A549 (cell line): ENCODE measurements at regions not wholly inside any gene's neighbourhood (a gene's known extent, or its start where the extent isn't known, plus 50 kb on each side); places are given as distances from the start of the nearest gene placed in this dataset.

Source experiments
- ATAC-seq, 2 experiments: fragments of 200-7000 bp in 1 of 2; fragments of >200 bp in 1 of 2; cut with Nextera tagmentation in 1 of 2; cut with Tn5 transposase in 1 of 2; 3 replicates each; pipeline versions ENCODE4 v1.8.0 to v1.9.1; 2018 to 2020; ENCODE audit warnings: mild to moderate bottlenecking in 1 of 2, moderate library complexity in 1 of 2
- CTCF ChIA-PET: fragments of 300-600 bp; sonication (Branson Sonifier 250); formaldehyde crosslinking; extraction: SDS; loops from one replicate; lab custom pipeline; 2021; ENCODE audit warnings: antibody characterized with exemption, inconsistent platforms; lab: Yijun Ruan, JAX
- POLR2A ChIA-PET: fragments of 350-600 bp; formaldehyde crosslinking; extraction: SDS; loops from one replicate; lab custom pipeline; 2021; ENCODE audit warnings: antibody characterized with exemption, inconsistent platforms; lab: Yijun Ruan, JAX
- DNase-seq, 2 experiments: peaks; one replicate each; pipeline versions ENCODE4 v3.0.0 to v3.0.0-alpha.2; 2011 to 2016; ENCODE audit warnings: low read depth in 1 of 2, low spot score in 1 of 2
- FAIRE-seq: peaks from 2 replicates; lab custom pipeline; 2011; peaks lifted over from hg19 to GRCh38; lab: Jason Lieb, UNC
- H3K27ac ChIP-seq, 2 experiments: fragments of >200 bp; sonication (Bioruptor Twin); formaldehyde crosslinking; 3 replicates each; pipeline ENCODE4 v1.5.1; 2016 to 2017
- H3K4me1 ChIP-seq: fragments of >200 bp; sonication (Bioruptor Twin); formaldehyde crosslinking; 3 replicates; pipeline ENCODE4 v1.6.1; 2016
- H3K4me2 ChIP-seq: fragments of >200 bp; sonication (Bioruptor Twin); formaldehyde crosslinking; 3 replicates; pipeline ENCODE4 v1.6.1; 2016
- H3K4me3 ChIP-seq: fragments of >200 bp; sonication (Bioruptor Twin); formaldehyde crosslinking; 3 replicates; pipeline ENCODE4 v1.5.1; 2016
- H3K9me3 ChIP-seq: fragments of >200 bp; sonication (Bioruptor Twin); formaldehyde crosslinking; 3 replicates; pipeline ENCODE4 v1.6.1; 2016
- BHLHE40 ChIP-seq: IDR thresholded peaks from 2 replicates; pipeline ENCODE4 v1.6.1; 2012; ENCODE audit warnings: low read depth, low read length, inconsistent platforms
- CBX8 ChIP-seq: fragments of 200-600 bp; sonication (generic); IDR thresholded peaks from 2 replicates; pipeline ENCODE4 v1.6.1; 2016
- CHD4 ChIP-seq: fragments of 200-600 bp; sonication (generic); IDR thresholded peaks from 2 replicates; pipeline ENCODE4 v1.6.1; 2016; ENCODE audit warnings: antibody characterized with exemption, mild to moderate bottlenecking, borderline replicate concordance
- CTCF ChIP-seq: fragments of >200 bp; sonication (Bioruptor Twin); formaldehyde crosslinking; IDR thresholded peaks from 3 replicates; pipeline ENCODE4 v1.5.1; 2016
- EHF ChIP-seq: fragments of 250-450 bp; sonication (Bioruptor Pico); IDR thresholded peaks from 2 replicates; pipeline ENCODE4 v1.5.0; 2020; ENCODE audit warnings: mild to moderate bottlenecking
- ESRRA ChIP-seq: fragments of 150-350 bp; IDR thresholded peaks from 2 replicates; pipeline ENCODE4 v1.6.1; 2014; ENCODE audit warnings: mild to moderate bottlenecking, low read length, borderline replicate concordance
- FOSB ChIP-seq: fragments of 250-450 bp; sonication (Bioruptor Pico); IDR thresholded peaks from 2 replicates; pipeline ENCODE4 v1.5.0; 2020; ENCODE audit warnings: mild to moderate bottlenecking, moderate library complexity
- FOSL2 ChIP-seq, 2 experiments: fragments of 450-650 bp in 1 of 2; fragments of >200 bp in 1 of 2; sonication (Bioruptor Twin) in 1 of 2; formaldehyde crosslinking; IDR thresholded peaks; 2 replicates each; pipeline versions ENCODE4 v1.5.0 to v1.6.1; 2016 to 2020; ENCODE audit warnings: mild to moderate bottlenecking in 1 of 2, moderate library complexity in 1 of 2
- HDAC2 ChIP-seq: fragments of 200-600 bp; sonication (generic); IDR thresholded peaks from 2 replicates; pipeline ENCODE4 v1.6.1; 2016
- HEYL ChIP-seq: fragments of 250-450 bp; sonication (Bioruptor Pico); IDR thresholded peaks from 2 replicates; pipeline ENCODE4 v1.8.0; 2021; ENCODE audit warnings: mild to moderate bottlenecking, moderate library complexity
- HMGXB4 ChIP-seq: fragments of 250-450 bp; sonication (Bioruptor Pico); IDR thresholded peaks from 2 replicates; pipeline ENCODE4 v1.5.0; 2021; ENCODE audit warnings: mild to moderate bottlenecking, moderate library complexity, borderline replicate concordance
- HOXA7 ChIP-seq: fragments of 250-450 bp; sonication (Bioruptor Pico); IDR thresholded peaks from 2 replicates; pipeline ENCODE4 v1.5.0; 2020; ENCODE audit warnings: mild to moderate bottlenecking, moderate library complexity
- HOXB13 ChIP-seq: fragments of 250-450 bp; sonication (Bioruptor Pico); IDR thresholded peaks from 2 replicates; pipeline ENCODE4 v1.5.0; 2020; ENCODE audit warnings: low read depth, mild to moderate bottlenecking, moderate library complexity
- HOXB5 ChIP-seq: fragments of 250-450 bp; sonication (Bioruptor Pico); IDR thresholded peaks from 2 replicates; pipeline ENCODE4 v1.5.0; 2020; ENCODE audit warnings: mild to moderate bottlenecking, moderate library complexity
- KDM1A ChIP-seq: fragments of 200-600 bp; sonication (generic); IDR thresholded peaks from 2 replicates; pipeline ENCODE4 v1.6.1; 2016; ENCODE audit warnings: low read depth, mild to moderate bottlenecking
- KDM5A ChIP-seq: fragments of 200-600 bp; sonication (generic); IDR thresholded peaks from 2 replicates; pipeline ENCODE4 v1.6.1; 2016; ENCODE audit warnings: antibody characterized with exemption, mild to moderate bottlenecking
- MAZ ChIP-seq: fragments of 150-350 bp; IDR thresholded peaks from 2 replicates; pipeline ENCODE4 v1.6.1; 2014; ENCODE audit warnings: antibody characterized with exemption, low read depth, low read length, borderline replicate concordance
- MYC ChIP-seq: IDR thresholded peaks from 2 replicates; pipeline ENCODE4 v1.6.1; 2012; ENCODE audit warnings: mild to moderate bottlenecking, inconsistent platforms, low read length, improper control_type of control experiment, borderline replicate concordance
- PHF8 ChIP-seq: fragments of 200-600 bp; sonication (generic); IDR thresholded peaks from 2 replicates; pipeline ENCODE4 v1.6.1; 2016; ENCODE audit warnings: low read depth, mild to moderate bottlenecking, antibody characterized with exemption, moderate library complexity, borderline replicate concordance
- POLR2A ChIP-seq: IDR thresholded peaks from 2 replicates; pipeline ENCODE4 v1.6.1; 2012; ENCODE audit warnings: mild to moderate bottlenecking, low read length
- POLR2AphosphoS2 ChIP-seq: conservative IDR thresholded peaks from 2 replicates; pipeline ENCODE4 v1.6.1; 2012; ENCODE audit warnings: low read length, improper control_type of control experiment, inconsistent platforms
- RFX5 ChIP-seq: fragments of 450-650 bp; IDR thresholded peaks from 2 replicates; pipeline ENCODE4 v1.7.1; 2014; ENCODE audit warnings: antibody characterized with exemption, mild to moderate bottlenecking, moderate library complexity
- RNF2 ChIP-seq: fragments of 200-600 bp; sonication (generic); IDR thresholded peaks from 2 replicates; pipeline ENCODE4 v1.6.1; 2016; ENCODE audit warnings: low read depth, mild to moderate bottlenecking, antibody characterized with exemption, moderate library complexity, borderline replicate concordance
- TFCP2L1 ChIP-seq: fragments of 250-450 bp; sonication (Bioruptor Pico); IDR thresholded peaks from 2 replicates; pipeline ENCODE4 v1.5.0; 2021; ENCODE audit warnings: mild to moderate bottlenecking
- TP53 ChIP-seq: fragments of 250-450 bp; sonication (Bioruptor Pico); IDR thresholded peaks from 2 replicates; pipeline ENCODE4 v1.5.0; 2021; ENCODE audit warnings: mild to moderate bottlenecking, moderate library complexity
- USF2 ChIP-seq: fragments of 450-650 bp; IDR thresholded peaks from 2 replicates; pipeline ENCODE4 v1.6.1; 2014; ENCODE audit warnings: antibody characterized with exemption
- ZC3H11A ChIP-seq: fragments of 450-650 bp; IDR thresholded peaks from 2 replicates; pipeline ENCODE4 v1.6.1; 2014; ENCODE audit warnings: antibody characterized with exemption, mild to moderate bottlenecking
- ZFP36 ChIP-seq: fragments of 450-650 bp; IDR thresholded peaks from 2 replicates; pipeline ENCODE4 v1.6.1; 2014; ENCODE audit warnings: borderline replicate concordance; ENCODE audit not compliant: partially characterized antibody
- ZSCAN20 ChIP-seq: fragments of 250-450 bp; sonication (Bioruptor Pico); IDR thresholded peaks from 2 replicates; pipeline ENCODE4 v1.8.0; 2022; ENCODE audit warnings: mild to moderate bottlenecking, moderate library complexity
- WGBS: methylation state at CpG from one replicate; pipeline ENCODE4 v1.1.6; 2017; ENCODE audit errors: missing lambda C conversion rate; 5-methylcytosine and 5-hydroxymethylcytosine counted together

DNA sequence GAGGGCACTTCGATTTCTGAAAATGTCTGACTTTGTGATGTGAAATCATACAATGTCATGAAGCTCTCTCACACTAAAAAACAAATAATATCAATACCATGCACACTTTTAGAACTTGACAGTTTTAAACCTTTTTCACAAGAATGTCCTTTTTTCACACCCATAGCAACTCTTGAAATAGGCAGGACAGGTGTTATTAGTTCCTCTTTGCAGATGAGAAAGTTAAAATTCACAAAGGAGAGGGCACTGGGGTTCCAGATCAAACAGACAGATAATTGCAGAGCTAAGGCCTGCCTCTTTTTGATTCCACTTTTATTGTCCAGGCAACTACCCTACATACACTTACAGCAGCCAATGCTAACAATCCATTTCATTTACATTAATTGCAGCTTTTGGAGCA, 142.8 kb downstream of the KLF12 start (continued):
- TF ChIP-seq HMGXB4 (CRISPR knock-in tag) (no peak), PHF8 (no peak)

DNA sequence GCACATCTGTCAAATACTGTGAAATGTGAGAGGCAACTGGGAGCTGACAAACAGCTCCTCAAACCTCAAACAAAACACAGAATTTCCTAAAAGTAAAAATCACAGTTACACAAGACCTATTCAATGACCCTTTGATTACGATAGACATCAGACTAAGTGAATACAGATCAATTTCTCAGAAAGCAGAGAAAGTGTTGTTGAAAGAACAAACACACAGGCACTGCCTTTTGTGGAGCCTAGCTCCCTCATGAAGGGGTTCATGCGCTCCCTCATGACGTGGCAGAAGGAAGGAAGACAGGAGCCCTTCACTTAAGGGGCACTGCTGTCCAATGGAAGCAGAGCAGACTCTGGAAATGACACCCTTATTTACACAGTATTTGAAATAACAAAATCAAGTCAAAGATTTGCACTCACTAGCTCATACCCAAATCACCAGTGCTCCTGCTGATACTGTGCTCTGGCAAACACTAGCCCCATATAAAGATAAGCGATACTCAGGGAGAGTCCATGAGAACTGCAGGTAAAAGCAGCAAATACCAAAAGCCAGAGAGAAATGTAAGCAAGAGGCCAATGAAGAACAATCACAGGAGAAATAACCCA, 144.9 kb downstream of the KLF12 start:
- CTCF ChIA-PET = no interaction called here
- no peak for FAIRE-seq
- WGBS = 96% methylated on average over 4 of the region's 4 CpGs
- H3K4me3 ChIP-seq = no peak overlapping the region
- H3K4me1 ChIP-seq = no peaks in the 10 kb centered on the region
- no peak for ATAC-seq
- H3K9me3 ChIP-seq = no peaks in the 10 kb centered on the region
- TF ChIP-seq CTCF (no peak), HOXB13 (CRISPR knock-in tag) (no peak), CHD4 (no peak), TP53 (CRISPR knock-in tag) (no peak), ZFP36 (no peak), HOXA7 (no peak), CBX8 (no peak), MAZ (no peak), ZC3H11A (no peak), RFX5 (no peak), POLR2AphosphoS2 (no peak), BHLHE40 (no peak), FOSB (CRISPR knock-in tag) (no peak)
- TF ChIP-seq, all 56 proteins: peak for 0
- POLR2A ChIA-PET = no interaction called here
- H3K4me2 ChIP-seq = no peak overlapping the region
- H3K27ac ChIP-seq = no peak overlapping the region
- DNase-seq = no peak

GRCh38 chr13:73988461-73988860, 145.7 kb downstream of the KLF12 start:
- Histone ChIP-seq H3K4me1 (no peaks in the 10 kb centered on the region), H3K4me3 (no peak overlapping the region), H3K4me2 (no peak overlapping the region), H3K27ac (no peak overlapping the region), H3K9me3 (no peaks in the 10 kb centered on the region)
- no peak for DNase-seq
- no peak for FAIRE-seq
- ChIA-PET CTCF (no interaction called here), POLR2A (no interaction called here)
- WGBS = 100% methylated on average over 1 of the region's 1 CpG
- no peak for TF ChIP-seq HDAC2
- TF ChIP-seq HEYL (CRISPR knock-in tag) = no peak
- TF ChIP-seq USF2 = no peak
- no peak for TF ChIP-seq CBX8
- no peak for TF ChIP-seq CHD4
- no peak for ATAC-seq

GRCh38 chr13:73987618-73988017, 146.6 kb downstream of the KLF12 start:
- H3K9me3 ChIP-seq = no peaks in the 10 kb centered on the region
- no peak overlapping the region for H3K4me2 ChIP-seq
- WGBS = 81% methylated on average over 1 of the region's 1 CpG
- no peaks in the 10 kb centered on the region for H3K4me1 ChIP-seq
- CTCF ChIA-PET = no interaction called here
- ATAC-seq (no peak), FAIRE-seq (no peak), DNase-seq (no peak)
- no peak overlapping the region for H3K27ac ChIP-seq
- POLR2A ChIA-PET = no interaction called here
- H3K4me3 ChIP-seq = no peak overlapping the region
- TF ChIP-seq HMGXB4 (CRISPR knock-in tag) (no peak), TFCP2L1 (CRISPR knock-in tag) (no peak), FOSL2 (IDR thresholded peaks at IDR 0.05) (no peak), FOSL2 (CRISPR knock-in tag; IDR thresholded peaks at IDR 0.05) (no peak), MYC (no peak), KDM1A (no peak), POLR2A (no peak), HOXB5 (CRISPR knock-in tag) (no peak), ESRRA (no peak), EHF (no peak), KDM5A (no peak), ZSCAN20 (CRISPR knock-in tag) (no peak), RNF2 (no peak)
